ENCODE measurements at regions not wholly inside any gene's neighbourhood (a gene's known extent, or its start where the extent isn't known, plus 50 kb on each side); places are given as distances from the start of the nearest gene placed in this dataset.
"Not testable (repeated sequence)": the region's sequence is repeated elsewhere in the genome, so short reads cannot be mapped to it uniquely, and the experiment has no call there.

- no peak for DNase-seq (ENCODE audit: low read depth)
- no peak for TF ChIP-seq CTCF (IDR thresholded peaks at IDR 0.05; ENCODE audit: insufficient read depth, low read depth, low read length, missing control alignments)
- no peak overlapping the region for H3K4me3 ChIP-seq (ENCODE audit: low read length)
These were observed 1892.1 kb downstream of the MAT2B start for GRCh38 chr5:165397516-165397915.

- no peak for DNase-seq (ENCODE audit: low read depth)
- no peak overlapping the region for H3K4me3 ChIP-seq (ENCODE audit: low read length)
- TF ChIP-seq CTCF (IDR thresholded peaks at IDR 0.05; ENCODE audit: insufficient read depth, low read depth, low read length, missing control alignments) = no peak
These were observed 1894.7 kb downstream of the MAT2B start for GRCh38 chr5:165400086-165400485.

GRCh38 chr5:165404917-165405316 lies 1899.5 kb downstream of the MAT2B start:
- H3K4me3 ChIP-seq (ENCODE audit: low read length) = no peak overlapping the region
- no peak for TF ChIP-seq CTCF (IDR thresholded peaks at IDR 0.05; ENCODE audit: insufficient read depth, low read depth, low read length, missing control alignments)
- DNase-seq (ENCODE audit: low read depth) = no peak

- no peak for TF ChIP-seq CTCF (IDR thresholded peaks at IDR 0.05; ENCODE audit: insufficient read depth, low read depth, low read length, missing control alignments)
- H3K4me3 ChIP-seq (ENCODE audit: low read length) = no peak overlapping the region
- DNase-seq (ENCODE audit: low read depth) = no peak
These were observed 1899.9 kb downstream of the MAT2B start for GRCh38 chr5:165405340-165405739.

GRCh38 chr5:165407352-165407751 lies 1901.9 kb downstream of the MAT2B start:
- no peak overlapping the region for H3K4me3 ChIP-seq (ENCODE audit: low read length)
- no peak for TF ChIP-seq CTCF (IDR thresholded peaks at IDR 0.05; ENCODE audit: insufficient read depth, low read depth, low read length, missing control alignments)
- no peak for DNase-seq (ENCODE audit: low read depth)

GRCh38 chr5:165410476-165410875 lies 1905.1 kb downstream of the MAT2B start:
- TF ChIP-seq CTCF (IDR thresholded peaks at IDR 0.05; ENCODE audit: insufficient read depth, low read depth, low read length, missing control alignments) = no peak
- no peak for DNase-seq (ENCODE audit: low read depth)
- H3K4me3 ChIP-seq (ENCODE audit: low read length) = no peak overlapping the region

- DNase-seq (ENCODE audit: low read depth); H3K4me3 ChIP-seq (ENCODE audit: low read length): not testable (repeated sequence)
These were observed 1906.1 kb downstream of the MAT2B start for GRCh38 chr5:165411532-165411931.

- no peak for DNase-seq (ENCODE audit: low read depth)
- no peak for TF ChIP-seq CTCF (IDR thresholded peaks at IDR 0.05; ENCODE audit: insufficient read depth, low read depth, low read length, missing control alignments)
- H3K4me3 ChIP-seq (ENCODE audit: low read length) = no peak overlapping the region
These were observed 1915.1 kb downstream of the MAT2B start for GRCh38 chr5:165420493-165420892.
